Hematopoietic multipotent progenitor cell treated with erythropoietin and hydrocortisone succinate and interleukin-3 and kit ligand, for 17 days (in vitro differentiated cells): ENCODE measurements at regions not wholly inside any gene's neighbourhood (a gene's known extent, or its start where the extent isn't known, plus 50 kb on each side); places are given as distances from the start of the nearest gene placed in this dataset.
"Not testable (repeated sequence)": the region's sequence is repeated elsewhere in the genome, so short reads cannot be mapped to it uniquely, and the experiment has no call there.

Experiments
- DNase-seq: peaks from one replicate; pipeline ENCODE4 v3.0.0-alpha.2; 2015; ENCODE audit warnings: low spot score

- DNase-seq, result no peak
Measured at GRCh38 chr22:48511211-48511610, 1316.5 kb downstream of the BRD1 start.

- no peak for DNase-seq
Measured at GRCh38 chr22:48510599-48510998, 1317.1 kb downstream of the BRD1 start.

DNA sequence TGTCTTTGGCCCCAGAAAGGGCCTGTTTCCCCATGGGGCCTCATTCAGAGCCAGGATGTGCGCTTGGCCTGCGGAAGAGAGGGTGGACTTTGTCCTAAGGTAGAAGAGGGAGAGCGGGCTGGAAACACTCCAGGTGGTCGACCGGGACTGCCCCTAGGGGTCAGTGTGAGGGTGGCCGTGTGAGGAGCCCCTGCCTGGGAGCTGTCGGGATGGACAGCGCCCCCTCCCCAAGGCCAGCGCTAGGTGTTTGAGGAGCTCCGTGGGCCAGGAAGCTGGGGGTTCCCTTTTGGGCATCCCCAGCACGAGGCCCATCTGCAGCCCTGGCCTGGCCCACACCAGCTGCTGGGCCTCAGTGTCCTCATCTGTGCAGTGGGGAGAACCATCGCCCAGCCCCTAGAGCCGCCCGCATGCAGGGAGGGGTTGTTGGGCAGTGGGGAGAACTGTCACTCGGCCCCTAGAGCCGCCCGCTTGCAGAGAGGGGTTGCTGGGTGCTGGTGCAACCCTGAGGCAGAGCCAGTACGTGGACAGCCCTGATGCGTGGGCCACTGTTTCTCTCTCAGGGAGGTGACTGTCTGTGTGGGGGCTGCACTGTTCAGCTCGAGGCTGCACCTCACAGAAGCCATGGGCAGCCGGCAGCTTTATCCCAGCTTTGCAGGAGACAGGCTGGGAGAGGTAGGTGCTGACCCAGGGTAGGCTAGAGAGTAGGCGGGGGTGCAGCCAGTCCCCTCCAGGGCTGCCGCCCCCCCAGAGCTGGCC is 1319.9 kb downstream of the BRD1 start:
- no peak for DNase-seq

GRCh38 chr22:48507171-48507570 is 1320.5 kb downstream of the BRD1 start:
- DNase-seq, result no peak

- DNase-seq, result no peak
Measured at GRCh38 chr22:48506506-48507145, 1321.0 kb downstream of the BRD1 start.

- no peak for DNase-seq
Measured at GRCh38 chr22:48505891-48506290, 1321.8 kb downstream of the BRD1 start.

GRCh38 chr22:48504519-48505140 is 1323.0 kb downstream of the BRD1 start:
- no peak for DNase-seq

GRCh38 chr22:48503876-48504275 is 1323.8 kb downstream of the BRD1 start:
- DNase-seq, result no peak

DNA sequence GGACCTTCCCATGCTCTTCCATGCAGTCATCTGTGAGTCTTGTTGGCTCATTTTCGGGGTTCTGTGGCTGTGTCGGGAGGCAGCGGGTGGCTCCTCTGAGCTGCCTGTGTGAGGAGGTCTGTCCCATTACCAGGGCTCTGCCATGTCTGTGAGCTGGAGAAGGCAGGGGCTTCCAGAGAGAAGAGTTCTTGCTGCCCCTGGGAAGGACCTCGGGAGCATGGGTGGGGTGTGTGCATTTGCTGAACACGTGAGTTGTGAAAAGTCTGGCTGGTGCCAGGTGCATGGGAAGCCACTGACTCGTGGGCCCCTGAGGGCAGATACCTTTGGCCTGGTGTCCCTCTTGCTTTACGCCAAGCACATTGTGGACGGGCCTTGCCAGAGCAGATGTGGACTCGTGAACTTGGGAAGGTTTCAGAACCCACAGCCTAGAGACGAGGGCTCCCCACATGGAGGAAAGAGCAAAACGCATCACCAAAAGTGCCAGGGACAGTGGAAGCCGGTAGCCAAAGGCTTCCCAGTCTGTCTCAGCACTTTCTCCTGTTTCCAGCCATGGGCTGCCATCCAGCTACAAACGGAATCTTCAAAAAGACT is 1324.5 kb downstream of the BRD1 start:
- DNase-seq, result no peak

- no peak for DNase-seq
Measured at GRCh38 chr22:48501231-48501750, 1326.4 kb downstream of the BRD1 start.

DNA sequence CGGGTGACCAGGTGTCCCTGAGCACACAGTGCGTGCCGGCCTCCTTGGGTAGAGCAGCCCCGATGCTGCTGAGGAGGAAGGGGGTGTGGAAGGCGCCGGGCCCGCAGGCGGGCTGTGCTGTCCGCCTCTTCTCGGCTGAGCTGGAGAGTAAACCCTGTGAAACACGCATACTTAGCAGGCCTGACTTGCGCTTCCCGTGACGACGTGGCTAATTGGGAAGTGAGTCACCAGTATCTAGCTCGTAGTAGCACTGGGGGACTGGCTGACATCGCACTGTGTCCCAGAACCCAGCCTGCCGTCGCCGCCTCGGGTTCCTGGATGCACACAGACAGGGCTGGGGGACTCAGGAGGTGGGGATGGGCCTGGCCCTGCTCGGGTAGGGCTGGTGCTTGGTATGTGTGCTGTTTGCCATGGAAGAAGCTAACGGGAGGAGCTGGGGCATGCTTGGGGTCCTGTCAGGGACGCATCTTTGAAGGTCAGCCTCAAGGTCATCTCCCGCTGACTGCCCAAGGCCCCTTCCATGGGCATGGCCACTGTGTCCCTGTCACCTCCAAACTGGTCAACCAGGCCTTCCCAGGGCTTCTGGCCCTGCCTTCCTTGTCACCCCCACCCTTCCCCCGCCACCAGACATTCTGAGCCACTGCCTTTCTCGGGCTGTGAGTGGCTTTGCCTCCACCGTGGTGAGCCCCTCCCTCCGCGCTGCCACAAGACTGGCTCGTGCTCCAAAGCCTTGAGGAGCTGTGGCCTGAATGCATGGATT is 1327.0 kb downstream of the BRD1 start:
- no peak for DNase-seq

GRCh38 chr22:48499456-48500425 is 1327.9 kb downstream of the BRD1 start:
- DNase-seq, result no peak

- DNase-seq, result no peak
Measured at GRCh38 chr22:48498526-48499331, 1328.9 kb downstream of the BRD1 start.

DNA sequence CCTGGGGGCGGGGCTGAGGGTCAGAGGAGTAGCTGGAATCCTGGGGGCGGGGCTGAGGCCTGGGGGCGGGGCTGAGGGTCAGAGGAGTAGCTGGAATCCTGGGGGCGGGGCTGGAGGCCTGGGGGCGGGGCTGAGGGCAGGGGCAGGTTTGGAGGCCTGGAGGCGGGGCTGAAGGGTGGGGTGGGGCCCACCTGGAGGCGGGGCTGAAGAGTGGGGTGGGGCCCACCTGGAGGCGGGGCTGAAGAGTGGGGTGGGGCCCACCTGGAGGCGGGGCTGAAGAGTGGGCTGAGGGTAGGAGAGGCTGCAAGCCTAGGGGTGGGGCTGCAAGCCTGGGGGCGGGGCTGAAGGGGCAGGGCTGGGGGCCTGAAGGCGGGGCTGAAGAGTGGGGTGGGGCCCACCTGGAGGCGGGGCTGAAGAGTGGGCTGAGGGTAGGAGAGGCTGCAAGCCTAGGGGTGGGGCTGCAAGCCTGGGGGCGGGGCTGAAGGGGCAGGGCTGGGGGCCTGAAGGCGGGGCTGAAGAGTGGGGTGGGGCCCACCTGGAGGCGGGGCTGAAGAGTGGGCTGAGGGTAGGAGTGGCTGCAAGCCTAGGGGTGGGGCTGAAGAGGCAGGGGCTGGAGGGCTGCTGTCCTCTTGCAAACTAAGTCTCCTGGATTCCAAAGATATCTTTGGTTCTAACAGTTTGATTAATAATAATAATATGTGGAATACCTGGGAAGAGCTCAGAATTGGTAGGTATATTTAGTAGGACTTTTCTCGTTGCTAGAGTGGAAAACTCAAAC is 1329.7 kb downstream of the BRD1 start:
- DNase-seq, result not testable (repeated sequence)

DNA sequence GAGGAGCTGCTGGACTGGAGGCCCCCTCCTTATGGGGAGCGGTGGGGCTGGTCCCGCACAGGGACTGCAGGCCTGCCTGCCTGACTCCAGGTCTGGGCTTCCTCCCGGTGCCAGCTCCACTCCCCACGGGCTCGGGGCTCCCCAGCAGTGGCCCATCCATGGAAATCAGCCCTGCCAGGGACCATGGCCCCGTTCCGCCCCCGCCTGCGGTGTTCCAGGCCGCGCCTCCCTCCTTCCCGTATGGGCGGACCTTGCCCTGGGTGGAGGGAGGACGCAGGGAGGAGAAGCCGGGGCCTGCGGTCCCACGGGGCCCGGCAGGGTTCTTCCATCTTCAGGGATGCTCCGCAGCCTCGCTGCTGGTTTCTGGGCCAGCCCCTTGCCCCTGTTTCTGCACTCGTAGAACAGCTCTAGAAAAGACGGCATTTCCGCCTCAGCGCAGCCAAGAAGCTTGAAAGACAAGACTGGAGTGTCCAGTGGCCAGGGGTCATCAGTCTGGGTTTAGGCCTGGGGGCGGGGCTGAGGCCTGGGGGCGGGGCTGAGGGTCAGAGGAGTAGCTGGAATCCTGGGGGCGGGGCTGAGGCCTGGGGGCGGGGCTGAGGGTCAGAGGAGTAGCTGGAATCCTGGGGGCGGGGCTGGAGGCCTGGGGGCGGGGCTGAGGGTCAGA is 1330.6 kb downstream of the BRD1 start:
- DNase-seq, result no peak

DNA sequence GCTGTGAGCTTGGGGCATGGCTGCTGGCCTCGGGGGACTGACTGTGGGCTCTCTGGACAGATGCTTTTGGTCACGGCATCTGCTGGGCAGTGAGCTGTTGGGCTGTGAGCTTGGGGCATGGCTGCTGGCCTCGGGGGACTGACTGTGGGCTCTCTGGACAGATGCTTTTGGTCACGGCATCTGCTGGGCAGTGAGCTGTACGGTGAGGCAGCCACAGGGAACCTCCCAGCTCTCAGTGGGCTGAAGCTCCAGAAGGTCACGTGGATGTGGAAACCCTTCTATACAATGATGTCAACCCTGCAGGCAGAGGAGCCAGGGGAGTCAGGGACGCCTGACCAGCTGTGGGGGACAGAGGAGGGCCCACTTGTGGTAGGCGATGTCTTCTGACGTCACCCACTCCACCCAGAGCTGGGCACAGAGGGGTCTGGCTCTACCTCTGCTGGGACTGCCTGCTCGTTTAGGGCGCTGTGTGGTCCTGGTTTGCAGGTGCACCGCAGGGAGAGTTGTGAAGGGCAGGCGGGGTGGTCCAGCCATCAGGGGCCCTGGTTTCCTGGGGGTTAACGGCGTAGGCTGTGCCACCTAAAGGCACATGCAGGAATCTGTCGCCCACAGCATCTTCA is 1331.3 kb downstream of the BRD1 start:
- DNase-seq, result no peak

DNA sequence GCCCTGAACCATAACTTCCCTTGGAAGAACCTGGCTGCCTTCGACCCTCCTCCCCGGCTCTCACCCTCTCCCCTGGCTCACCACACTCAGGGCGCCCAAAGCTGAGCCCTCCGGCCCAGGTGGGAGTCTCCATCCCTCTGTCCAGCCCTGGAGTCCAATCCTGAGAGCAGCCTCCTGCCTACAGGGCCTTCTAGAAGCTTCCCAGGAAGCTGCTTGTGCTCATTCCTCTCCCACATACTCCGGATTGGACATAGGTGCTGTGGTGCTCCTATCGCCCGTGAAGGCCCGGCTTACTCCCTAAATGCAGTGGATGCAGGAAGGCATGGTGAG is 1332.0 kb downstream of the BRD1 start:
- no peak for DNase-seq
